OCI-LY7 (cell line): ENCODE measurements at regions not wholly inside any gene's neighbourhood (a gene's known extent, or its start where the extent isn't known, plus 50 kb on each side); places are given as distances from the start of the nearest gene placed in this dataset.
"Not testable (repeated sequence)": the region's sequence is repeated elsewhere in the genome, so short reads cannot be mapped to it uniquely, and the experiment has no call there.

Experiments
- CTCF ChIP-seq: fragments of 200-600 bp; sonication (generic); conservative IDR thresholded peaks from 2 replicates; pipeline ENCODE4 v1.5.1; 2014; ENCODE audit warnings: mild to moderate bottlenecking, antibody characterized with exemption, low read length, moderate library complexity, mixed read lengths
- EZH2phosphoT487 ChIP-seq: fragments of 200-600 bp; sonication (generic); IDR thresholded peaks from 2 replicates; pipeline ENCODE4 v1.6.1; 2018; ENCODE audit warnings: low read depth, borderline replicate concordance, mild to moderate bottlenecking, mixed run types, antibody characterized with exemption, low read length, moderate library complexity, mixed read lengths

GRCh38 chrY:3319988-3320387 lies 258.9 kb upstream of the TGIF2LY start:
- not testable (repeated sequence) for TF ChIP-seq CTCF, EZH2phosphoT487
